ENCODE measurements at regions not wholly inside any gene's neighbourhood (a gene's known extent, or its start where the extent isn't known, plus 50 kb on each side); places are given as distances from the start of the nearest gene placed in this dataset.

GRCh38 chr4:13240066-13240465 lies 244.1 kb downstream of the RAB28 start:
- TF ChIP-seq CTCF (IDR thresholded peaks at IDR 0.05 in 4 of 5, conservative IDR thresholded peaks at IDR 0.05 in 1 of 5), result no peak
- TF ChIP-seq POLR2A (IDR thresholded peaks at IDR 0.05), result no peak
